ENCODE measurements at regions not wholly inside any gene's neighbourhood (a gene's known extent, or its start where the extent isn't known, plus 50 kb on each side); places are given as distances from the start of the nearest gene placed in this dataset.

DNA sequence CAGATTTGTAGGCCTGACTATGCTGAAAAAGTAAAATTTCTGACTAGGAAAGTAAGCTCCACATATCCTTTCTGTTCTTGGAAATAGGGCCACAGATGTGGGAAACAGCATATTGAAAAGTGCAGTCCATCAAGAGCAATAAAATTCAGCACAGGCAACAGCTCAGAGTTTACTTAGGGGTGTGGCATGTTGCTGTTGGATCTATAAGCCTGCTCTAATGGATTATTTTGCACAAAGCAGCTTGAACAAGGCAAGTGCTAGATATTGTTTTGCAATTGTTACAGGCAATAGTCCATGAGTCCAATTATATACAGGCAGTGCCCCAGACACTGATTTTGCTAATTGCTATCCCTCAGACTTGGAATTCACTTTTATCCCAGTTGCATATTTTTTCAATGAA is 289.8 kb upstream of the SNX7 start:
- no peak for TF ChIP-seq CTCF (IDR thresholded peaks at IDR 0.05)
- TF ChIP-seq EZH2phosphoT487 (IDR thresholded peaks at IDR 0.05): no peak
- no peak for TF ChIP-seq EZH2 (IDR thresholded peaks at IDR 0.05)

All from neural progenitor cell (in vitro differentiated cells).